ENCODE measurements at regions not wholly inside any gene's neighbourhood (a gene's known extent, or its start where the extent isn't known, plus 50 kb on each side); places are given as distances from the start of the nearest gene placed in this dataset.

GRCh38 chr5:125301711-125302110 is 555.3 kb upstream of the ZNF608 start:
- intact Hi-C loops (cut with DNase I), result no loop called here
- no peaks in the 10 kb centered on the region for H3K27me3 ChIP-seq
- H3K36me3 ChIP-seq, result no peaks in the 10 kb centered on the region
- ATAC-seq (no peak), DNase-seq (no peak)
- WGBS, 4 donors, result 72 to 80% (median 78%) methylated on average over 3 of the region's 3 CpGs
- H3K4me3 ChIP-seq, result no peak overlapping the region
- TF ChIP-seq POLR2A (IDR thresholded peaks at IDR 0.05), result no peak
- TF ChIP-seq, protein P1, sequence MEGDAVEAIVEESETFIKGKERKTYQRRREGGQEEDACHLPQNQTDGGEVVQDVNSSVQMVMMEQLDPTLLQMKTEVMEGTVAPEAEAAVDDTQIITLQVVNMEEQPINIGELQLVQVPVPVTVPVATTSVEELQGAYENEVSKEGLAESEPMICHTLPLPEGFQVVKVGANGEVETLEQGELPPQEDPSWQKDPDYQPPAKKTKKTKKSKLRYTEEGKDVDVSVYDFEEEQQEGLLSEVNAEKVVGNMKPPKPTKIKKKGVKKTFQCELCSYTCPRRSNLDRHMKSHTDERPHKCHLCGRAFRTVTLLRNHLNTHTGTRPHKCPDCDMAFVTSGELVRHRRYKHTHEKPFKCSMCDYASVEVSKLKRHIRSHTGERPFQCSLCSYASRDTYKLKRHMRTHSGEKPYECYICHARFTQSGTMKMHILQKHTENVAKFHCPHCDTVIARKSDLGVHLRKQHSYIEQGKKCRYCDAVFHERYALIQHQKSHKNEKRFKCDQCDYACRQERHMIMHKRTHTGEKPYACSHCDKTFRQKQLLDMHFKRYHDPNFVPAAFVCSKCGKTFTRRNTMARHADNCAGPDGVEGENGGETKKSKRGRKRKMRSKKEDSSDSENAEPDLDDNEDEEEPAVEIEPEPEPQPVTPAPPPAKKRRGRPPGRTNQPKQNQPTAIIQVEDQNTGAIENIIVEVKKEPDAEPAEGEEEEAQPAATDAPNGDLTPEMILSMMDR (IDR thresholded peaks at IDR 0.05), result no peak
- H3K4me1 ChIP-seq, result peaks cover 0 to 14% (median 2%) of the 10 kb centered on the region in 12 donors
- H3K27ac ChIP-seq, result no peak overlapping the region
- peaks cover 0 to 14% (median 3%) of the 10 kb centered on the region in 12 donors for H3K9me3 ChIP-seq

DNA sequence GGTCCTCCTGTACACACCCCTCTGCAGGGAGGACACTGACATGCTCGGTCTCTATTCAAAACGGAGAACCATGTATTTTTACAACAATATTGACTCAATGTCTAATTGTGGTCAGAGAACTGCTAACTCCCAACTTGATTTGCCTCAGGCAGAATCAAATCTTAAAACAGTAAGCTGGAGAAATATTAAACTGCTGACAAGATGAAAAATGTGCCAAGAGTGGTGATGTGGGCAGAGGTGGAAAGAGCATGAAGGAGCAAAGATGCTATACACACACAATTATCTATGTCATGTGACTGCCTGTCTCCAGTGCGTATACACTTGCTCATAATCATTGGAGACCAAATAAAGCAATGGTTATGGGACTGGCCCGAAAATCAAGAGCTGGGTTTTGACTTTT is 556.1 kb upstream of the ZNF608 start:
- Histone ChIP-seq H3K27ac (no peak overlapping the region), H3K4me1 (peaks cover 0 to 14% (median 2%) of the 10 kb centered on the region in 12 donors), H3K9me3 (peaks cover 0 to 19% (median 3%) of the 10 kb centered on the region in 12 donors), H3K27me3 (no peaks in the 10 kb centered on the region), H3K4me3 (no peak overlapping the region), H3K36me3 (no peaks in the 10 kb centered on the region)
- intact Hi-C loops (cut with DNase I), result no loop called here
- no peak for DNase-seq
- no peak for ATAC-seq
- no peak for TF ChIP-seq POLR2A (IDR thresholded peaks at IDR 0.05)
- TF ChIP-seq, protein P1 (IDR thresholded peaks at IDR 0.05), result no peak
- 79 to 91% (median 88%) methylated on average over 4 of the region's 4 CpGs for WGBS, 4 donors

- 96 to 100% (median 99%) methylated on average over 3 of the region's 3 CpGs for WGBS, 4 donors
- Histone ChIP-seq H3K27me3 (no peaks in the 10 kb centered on the region), H3K27ac (no peak overlapping the region), H3K9me3 (peaks cover 0 to 26% (median 3%) of the 10 kb centered on the region in 12 donors), H3K4me1 (no peaks in the 10 kb centered on the region), H3K36me3 (no peaks in the 10 kb centered on the region), H3K4me3 (no peak overlapping the region)
- DNase-seq (no peak), ATAC-seq (no peak)
- intact Hi-C loops (cut with DNase I), result no loop called here
- TF ChIP-seq, protein P1 (IDR thresholded peaks at IDR 0.05), result no peak
- no peak for TF ChIP-seq POLR2A (IDR thresholded peaks at IDR 0.05)
These were observed 560.3 kb upstream of the ZNF608 start for GRCh38 chr5:125306741-125307140.

GRCh38 chr5:125310749-125311148 is 564.3 kb upstream of the ZNF608 start:
- H3K36me3 ChIP-seq, result no peaks in the 10 kb centered on the region
- intact Hi-C loops (cut with DNase I), result no loop called here
- H3K27ac ChIP-seq, result no peak overlapping the region
- H3K9me3 ChIP-seq, result peaks cover 0 to 22% (median 3%) of the 10 kb centered on the region in 12 donors
- no peak for ATAC-seq
- DNase-seq, result no peak
- H3K27me3 ChIP-seq, result no peaks in the 10 kb centered on the region
- H3K4me3 ChIP-seq, result no peak overlapping the region
- TF ChIP-seq, protein P1 (IDR thresholded peaks at IDR 0.05), result no peak
- no peak for TF ChIP-seq POLR2A (IDR thresholded peaks at IDR 0.05)
- H3K4me1 ChIP-seq, result no peaks in the 10 kb centered on the region
